Stimulated activated CD4-positive, alpha-beta T cell treated with anti-CD3 and anti-CD28 coated beads, Interleukin-4, amount 100 ng/mL, for 4 hours (primary cell): ENCODE measurements at regions not wholly inside any gene's neighbourhood (a gene's known extent, or its start where the extent isn't known, plus 50 kb on each side); places are given as distances from the start of the nearest gene placed in this dataset.

Experiments
- DNase-seq, 2 experiments: peaks; one replicate each; pipeline ENCODE4 v3.0.0-alpha.2; 2020

DNA sequence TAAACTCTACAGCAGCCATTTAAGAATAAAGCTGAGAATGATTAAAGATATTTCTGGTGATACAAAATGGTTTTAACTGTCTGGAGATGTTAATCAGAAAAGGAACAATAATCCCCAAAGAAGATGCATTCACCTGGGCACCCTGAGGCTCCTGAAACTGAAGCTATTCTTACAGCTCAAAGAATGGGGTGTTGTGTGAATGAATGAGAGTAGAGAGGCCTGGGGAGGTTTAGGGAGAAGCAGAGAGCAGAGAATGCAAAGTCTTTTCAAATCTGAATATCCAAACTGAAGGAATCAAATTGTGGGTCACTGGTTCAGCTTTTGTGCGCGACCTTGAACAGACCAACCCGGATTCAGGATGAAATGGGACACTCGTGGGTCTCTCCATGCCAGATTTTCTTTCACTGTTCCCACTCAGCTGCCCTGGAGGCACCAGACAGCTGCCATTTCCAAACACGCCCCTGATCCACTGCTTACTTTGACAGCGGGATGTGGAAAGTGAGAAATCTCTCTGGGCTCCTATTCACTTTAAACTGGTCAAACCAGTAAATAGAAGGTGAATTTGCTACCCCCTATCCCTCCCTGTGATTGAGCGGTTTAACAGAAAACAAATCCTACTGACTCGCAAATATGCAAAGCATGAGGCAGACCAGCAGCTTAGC, 485.5 kb upstream of the THBS1 start:
- no peak for DNase-seq

DNA sequence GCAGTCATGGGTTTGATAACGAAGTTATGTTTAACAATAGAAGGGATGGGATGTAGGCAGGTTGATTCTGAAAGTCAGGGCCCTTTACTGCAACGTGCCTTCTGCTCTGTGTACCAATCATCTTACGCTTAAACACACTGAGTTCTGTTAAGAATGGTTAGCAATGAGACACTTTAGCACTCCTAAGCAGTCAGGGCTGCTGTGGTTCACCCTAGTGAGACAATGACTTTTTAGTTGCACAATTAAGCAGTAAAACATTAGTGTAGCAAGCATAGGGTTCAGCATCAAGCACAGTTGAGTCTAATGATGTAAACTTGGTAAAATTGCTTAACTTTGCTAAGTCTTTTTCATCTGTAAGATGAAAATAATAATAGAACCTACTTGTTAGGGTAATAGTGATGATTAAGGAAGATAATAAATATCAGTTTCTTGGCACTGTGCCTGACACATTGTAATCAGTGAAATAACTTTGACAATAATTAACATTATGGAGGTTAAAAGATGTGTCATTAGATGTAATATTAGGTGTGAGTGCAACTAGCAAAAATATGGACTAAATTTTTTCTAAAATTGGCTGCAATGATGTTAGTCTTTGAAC, 484.2 kb upstream of the THBS1 start:
- no peak for DNase-seq

DNA sequence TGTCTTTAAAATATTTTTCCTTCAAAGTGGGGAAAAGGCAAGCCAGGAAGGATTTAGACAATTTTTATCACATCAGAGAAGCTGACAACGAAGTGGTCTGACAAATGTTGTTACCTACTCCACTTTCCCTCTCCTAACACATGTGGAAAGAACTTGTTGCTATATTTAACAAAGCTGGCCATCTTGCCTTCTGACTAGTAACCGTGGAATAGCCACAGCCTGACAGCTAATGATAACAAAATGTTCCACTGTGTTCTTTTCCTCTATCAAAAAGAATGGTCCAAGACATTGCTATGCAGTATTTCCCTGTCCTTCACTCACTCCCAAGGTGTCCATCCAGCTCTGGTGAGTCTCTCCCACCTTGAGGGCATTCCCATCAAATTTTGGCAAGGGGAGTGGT, 481.4 kb upstream of the THBS1 start:
- no peak for DNase-seq

DNA sequence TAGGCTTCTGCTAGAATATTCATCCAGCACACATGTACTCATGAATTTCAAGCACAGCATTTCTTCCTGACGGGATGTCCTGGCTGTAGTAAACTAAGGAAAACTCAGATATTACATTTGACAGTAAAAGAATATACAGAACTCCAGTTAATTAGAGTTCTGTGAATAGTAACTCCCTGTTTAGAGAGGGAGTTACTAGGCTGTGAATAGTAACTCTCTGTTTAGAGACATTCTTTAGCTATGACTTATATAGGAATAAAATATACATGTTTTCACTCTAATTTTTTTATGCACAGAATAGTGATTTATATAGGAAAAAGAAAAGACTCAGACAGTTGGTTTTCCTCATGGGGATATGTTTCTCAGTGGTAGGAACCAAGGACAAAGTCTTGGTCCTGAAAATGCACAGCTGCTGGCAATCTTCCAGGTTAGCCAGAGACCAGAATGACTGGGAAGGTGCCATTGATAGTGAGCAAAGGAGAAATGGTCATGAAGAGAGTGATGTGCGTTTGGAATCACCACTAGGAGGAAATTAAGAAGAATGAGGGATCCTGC, 480.7 kb upstream of the THBS1 start:
- no peak for DNase-seq

DNA sequence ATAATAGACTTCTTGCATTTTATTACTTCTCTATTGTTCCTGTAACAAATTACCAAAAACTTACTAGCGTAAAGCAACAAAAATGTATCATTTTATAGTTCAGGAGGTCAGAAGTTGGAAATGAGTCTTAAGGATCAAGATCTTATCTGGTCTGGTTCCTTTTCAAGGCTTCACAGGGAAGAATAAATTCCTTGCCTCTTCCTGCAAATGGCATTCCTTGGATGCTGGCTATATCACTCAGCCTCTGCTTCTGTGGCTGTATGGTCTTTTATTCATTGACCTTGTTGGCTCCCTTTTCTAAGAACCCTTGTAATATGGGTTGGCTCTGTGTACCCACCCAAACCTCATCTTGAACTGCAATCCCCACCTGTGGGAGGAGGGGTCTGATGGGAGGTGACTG, 478.4 kb upstream of the THBS1 start:
- no peak for DNase-seq

DNA sequence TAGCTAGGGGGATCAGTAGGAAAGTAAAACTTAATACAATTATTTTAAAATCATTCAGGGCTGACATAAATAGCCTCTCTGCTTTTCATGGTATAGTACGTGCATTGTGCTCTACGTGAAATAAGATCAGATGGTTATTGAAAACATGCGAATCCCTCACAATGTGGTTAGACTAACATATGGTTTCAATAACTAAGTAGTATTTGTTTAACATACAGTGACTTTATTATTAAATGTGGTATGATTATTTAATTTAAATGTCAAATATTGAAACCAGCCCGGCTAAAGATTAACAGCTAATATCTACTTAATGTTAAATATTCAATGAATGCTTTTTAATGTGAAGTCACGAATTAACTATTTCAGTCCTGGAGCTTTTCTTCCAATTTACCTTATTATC, 473.9 kb upstream of the THBS1 start:
- DNase-seq, result no peak

DNA sequence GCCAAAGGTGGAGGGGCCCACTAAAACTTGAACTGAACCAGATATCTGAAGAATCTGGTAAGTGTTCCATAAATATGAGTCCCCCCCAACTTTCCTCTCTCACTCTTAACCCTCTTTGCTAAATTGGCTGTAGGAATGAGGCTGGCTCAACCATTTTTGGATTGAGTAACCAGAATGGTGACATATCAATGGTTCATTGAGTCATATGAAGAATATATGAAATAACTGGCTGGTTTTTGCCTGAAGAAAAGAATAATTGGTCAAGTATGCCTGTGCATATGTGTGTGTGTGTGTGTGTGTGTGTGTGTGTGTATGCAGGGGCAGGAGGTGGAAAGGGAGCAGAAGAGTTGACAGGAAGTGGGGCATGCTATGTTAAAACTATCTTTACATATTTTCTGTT, 472.9 kb upstream of the THBS1 start:
- DNase-seq, result no peak

DNA sequence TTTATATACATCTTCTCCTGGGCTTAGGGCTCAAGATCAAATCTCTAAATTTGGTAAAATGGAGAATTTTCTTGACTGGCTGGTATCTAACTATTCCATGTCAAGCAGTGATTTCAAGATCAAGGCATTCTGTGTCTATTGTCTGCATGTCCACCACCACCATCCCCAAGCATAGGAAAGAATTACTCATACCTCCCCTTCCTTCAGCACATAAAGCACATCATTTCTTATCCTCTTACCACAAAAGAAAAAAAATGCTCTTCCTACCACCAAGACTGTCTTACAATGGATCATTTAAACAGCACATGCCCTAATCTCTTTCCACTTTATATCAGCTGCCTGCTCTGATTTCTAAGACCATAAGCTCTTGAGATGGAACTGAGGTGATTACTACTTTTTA, 470.5 kb upstream of the THBS1 start:
- DNase-seq, result no peak

DNA sequence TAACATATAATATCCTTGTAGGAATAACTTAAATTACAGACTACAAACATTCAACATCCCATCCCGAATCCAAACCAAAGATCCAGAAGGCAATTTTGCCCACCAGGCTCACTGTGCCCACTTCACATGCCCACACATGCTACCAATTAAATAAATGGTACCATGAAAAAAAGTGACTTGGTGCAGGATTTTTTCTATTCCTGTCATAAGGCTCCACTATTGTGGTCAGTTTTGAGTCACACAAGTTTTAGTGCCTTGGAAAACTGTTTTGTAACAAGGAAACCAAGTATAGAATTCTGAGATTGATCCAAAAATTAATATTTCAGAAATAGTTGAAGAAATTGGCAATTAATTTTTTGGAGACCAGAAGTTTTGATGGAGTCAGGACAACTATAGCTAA, 470.1 kb upstream of the THBS1 start:
- DNase-seq, result no peak

DNA sequence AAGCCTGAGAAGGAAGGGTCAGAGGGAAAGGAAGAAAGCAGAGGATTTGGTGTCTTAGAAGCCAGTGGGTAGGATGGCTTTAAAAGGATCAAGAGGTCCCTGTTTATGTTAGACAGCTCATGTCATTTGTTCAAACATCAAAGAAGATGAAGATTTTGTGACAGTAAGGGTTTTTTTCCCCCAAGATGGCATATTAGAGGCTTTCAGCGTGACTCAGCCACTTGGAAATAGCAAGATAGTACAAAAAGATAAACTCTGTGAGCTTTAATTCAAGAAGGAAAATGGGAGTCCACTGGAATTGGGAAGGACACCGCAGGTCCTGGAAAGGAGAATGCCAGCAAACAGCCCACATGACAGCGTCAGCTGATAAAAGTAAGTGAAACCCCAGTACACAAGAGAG, 467.1 kb upstream of the THBS1 start:
- DNase-seq, result no peak

DNA sequence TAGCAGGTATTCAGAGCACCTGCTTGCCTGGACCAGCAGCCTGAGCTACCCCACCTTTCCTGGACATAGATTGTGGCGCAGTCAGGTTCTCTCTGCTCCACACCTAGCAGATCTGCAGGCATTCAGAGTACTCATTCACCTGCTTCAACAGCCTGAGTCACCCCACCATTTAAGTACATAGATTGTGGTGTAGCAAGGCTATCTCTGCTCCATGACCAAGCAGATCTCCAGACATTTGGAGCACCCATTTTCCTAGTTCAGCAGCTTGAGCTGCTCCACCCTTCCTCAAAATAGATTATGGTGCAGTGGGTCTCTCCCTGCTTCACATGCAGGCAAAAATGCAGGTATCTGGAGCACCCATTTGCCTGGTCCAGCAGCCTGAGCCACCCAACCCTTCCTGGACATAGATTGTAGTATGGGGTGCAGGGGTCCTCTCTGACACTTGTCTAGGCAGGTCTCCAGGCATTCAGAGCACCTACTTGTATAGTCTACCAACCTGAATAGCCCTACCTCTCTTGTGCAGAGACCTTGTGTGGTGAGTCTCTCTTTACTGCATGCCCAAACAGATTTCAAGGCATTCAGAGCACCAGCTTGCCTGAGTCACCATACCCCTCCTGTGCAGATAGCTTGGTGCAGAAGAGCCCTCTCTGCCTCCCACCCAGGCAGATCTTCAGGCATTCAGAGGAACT, 466.0 kb upstream of the THBS1 start:
- no peak for DNase-seq

DNA sequence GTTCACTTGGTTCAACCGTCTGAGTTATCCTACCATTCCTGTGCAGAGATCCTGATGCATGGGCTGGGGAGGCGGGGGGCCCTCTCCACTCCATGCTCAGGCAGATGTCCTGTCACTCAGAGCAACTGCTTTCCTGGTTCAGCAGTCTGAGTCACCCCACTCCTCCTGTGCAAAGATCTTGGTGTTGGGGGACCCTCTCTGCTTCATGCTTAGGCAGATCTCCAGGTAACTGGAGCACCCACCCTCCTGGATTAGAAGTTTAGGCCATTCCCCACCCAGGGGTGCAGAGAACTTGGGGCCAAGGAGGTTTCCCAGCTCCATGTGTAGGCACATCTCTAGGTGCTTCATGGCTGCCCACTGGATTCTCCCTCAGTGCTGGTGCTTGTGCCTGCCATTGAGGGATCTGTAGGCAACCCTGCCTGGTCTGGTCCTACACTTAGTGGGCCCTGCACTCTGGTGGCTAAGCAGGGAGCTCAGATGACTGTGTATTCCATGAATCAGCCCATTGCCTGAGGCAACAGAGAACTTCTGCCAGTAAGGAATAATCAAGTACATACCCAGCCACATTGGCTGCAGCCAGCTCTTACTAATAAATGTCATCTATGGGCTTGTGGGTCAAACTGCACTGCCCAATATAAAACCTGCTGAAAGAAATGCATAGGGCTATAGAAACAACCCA, 465.4 kb upstream of the THBS1 start:
- DNase-seq, result no peak

DNA sequence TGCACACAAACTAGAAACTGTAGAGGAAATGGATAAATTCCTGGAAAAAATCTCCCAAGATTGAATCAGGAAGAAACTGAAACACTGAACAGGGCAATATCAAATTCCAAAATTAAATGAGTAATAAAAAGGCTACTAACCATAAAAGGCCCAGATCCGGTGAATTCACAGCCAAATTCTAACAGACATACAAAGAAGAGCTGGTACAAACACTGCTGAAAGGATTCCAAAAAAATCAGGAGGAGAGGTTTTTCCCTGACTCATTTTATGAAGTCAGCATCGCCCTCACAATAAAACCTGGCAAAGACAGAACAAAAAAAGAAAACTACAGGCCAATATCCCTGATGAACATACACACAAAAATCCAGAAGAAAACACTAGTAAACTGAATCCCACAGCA, 462.4 kb upstream of the THBS1 start:
- DNase-seq, result no peak

DNA sequence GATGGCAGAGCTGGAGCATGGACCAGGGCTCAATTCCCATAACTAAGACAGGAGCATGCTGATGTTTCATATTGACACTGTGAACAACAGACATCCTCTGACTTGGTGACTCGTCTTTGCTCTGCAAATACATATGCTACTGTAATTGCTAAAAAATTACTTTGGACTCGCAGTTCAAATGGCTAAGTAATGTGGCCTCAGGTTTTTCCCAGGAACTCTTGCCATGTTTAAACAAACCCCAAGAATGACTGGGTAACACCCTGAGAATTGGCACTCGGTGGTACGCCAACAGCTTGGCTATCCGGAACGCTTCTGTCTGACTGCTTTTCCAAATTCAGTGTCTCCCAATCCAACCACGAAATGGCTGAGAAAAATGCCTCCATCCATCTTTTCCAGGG, 456.7 kb upstream of the THBS1 start:
- DNase-seq, result no peak

DNA sequence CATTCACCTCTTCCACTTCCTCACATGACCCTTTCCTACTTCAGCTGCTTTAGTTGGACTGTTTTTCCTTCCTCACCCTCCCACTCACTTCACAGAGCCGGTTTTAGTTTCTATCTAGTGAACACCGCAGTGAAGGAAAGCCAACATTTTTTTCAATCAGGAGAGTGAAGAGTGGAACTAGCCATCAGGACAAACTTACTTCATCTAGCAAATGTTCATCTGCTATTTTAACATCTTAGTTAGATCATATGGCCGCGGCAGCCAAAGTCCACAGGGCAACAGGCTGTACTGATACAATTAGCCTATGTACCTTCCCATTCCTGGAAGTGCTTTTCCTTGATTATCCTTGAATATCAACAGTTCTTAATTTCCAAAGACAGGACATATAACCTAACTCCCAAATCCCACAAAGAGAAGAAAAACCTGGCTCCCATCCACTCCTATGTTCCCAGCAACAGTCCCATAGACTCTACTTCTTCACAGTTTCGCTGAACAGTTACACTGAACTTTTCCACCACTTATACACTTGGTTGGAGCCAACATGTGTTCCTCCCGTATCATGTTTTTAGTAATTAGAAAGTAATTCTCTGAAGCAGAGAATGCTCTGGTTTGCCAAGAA, 456.2 kb upstream of the THBS1 start:
- no peak for DNase-seq

DNA sequence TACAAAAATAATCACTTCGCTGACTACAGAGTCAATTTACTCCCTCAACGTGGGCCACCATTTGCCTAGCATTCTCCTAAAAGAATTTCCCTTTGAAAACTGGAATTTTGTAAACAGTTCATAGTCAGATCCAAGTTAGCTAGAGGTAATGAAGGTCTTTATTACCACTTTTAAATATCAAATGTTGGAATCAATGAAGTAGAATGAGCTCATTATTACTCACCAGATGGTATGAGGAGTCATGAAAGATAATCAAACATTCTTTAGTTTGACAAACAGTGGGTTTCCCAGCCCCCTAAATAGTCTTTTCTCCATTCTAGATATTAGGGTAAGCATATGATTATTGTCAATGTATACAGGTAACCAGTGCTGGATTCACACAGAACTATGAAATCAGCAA, 455.7 kb upstream of the THBS1 start:
- DNase-seq, result no peak

DNA sequence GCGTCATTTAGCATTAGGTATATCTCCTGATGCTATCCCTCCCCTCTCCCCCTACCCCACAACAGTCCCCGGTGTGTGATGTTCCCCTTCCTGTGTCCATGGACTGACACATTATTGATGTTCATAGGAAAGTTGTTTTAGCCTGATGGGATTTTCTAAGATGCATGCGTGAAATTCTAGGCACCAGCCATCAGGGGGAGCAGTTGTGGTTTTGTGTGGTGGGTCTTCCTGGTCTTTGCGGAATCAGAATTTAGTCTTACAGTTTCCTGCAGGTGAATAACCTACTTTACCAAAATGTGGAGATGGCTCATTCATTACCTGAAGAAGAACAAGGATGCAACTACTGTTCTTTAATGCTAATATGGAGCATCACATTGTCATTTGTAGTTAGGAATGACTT, 455.0 kb upstream of the THBS1 start:
- DNase-seq, result no peak

DNA sequence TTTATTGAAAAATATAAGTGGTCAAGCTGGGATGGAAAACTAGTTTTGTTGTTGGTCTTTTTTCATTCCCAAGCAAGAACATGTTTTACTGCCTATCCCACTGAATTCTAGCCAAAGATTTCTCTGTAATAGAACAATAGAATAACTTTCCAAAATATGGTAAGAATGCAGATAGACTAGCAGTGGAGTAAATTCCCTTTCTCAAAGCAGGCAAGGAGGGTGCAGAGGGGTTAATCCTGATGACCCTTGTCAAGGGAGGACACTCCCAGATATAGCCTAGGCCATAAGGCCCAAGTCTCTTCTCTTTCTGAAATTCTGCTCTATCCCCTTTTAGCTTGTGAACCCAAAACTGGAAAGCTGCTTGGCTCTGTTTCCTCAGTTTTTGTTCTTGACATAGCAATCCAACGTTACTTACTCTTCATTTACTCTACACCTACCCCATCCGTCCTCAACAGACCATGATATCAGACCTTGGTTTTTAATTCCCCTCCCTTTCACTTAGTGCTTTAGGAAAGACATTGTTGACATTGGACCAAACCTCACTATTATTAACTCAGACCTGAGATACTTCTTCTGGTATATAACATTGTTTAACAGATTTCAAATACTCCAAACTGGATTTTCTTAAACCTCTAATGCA, 453.6 kb upstream of the THBS1 start:
- DNase-seq, result no peak

DNA sequence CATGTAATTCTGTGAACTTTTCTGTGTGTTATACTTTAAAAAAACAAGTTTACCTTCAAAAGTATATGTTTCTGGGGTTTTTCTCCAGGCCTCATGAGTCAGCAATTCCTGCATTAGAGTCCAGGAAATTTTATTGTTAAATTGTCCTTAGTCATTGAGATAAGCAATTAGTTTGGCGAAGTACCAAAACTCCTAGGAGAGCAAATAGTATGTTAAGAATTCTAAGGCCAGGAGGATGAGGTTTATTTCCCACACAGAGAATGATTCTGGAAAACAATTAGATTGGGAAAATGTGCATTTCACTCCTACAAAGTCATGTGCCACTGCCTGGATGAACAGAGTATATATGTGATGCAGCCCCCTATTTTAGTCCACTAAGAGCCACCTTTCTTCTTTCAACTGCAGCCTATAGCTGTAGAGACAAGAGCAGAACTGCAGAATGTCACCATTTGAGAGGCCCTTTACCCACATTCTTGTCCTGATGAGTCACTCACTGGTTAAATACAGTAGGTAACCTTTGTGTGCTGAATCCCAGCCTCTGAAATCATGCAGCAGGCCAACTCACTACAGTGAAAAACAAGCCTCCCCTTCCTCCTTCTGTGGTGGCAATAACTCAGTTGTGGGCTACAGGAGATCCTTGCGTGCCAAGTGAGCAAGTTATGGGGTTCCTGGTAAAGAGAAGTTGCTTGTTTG, 452.8 kb upstream of the THBS1 start:
- DNase-seq, result no peak

DNA sequence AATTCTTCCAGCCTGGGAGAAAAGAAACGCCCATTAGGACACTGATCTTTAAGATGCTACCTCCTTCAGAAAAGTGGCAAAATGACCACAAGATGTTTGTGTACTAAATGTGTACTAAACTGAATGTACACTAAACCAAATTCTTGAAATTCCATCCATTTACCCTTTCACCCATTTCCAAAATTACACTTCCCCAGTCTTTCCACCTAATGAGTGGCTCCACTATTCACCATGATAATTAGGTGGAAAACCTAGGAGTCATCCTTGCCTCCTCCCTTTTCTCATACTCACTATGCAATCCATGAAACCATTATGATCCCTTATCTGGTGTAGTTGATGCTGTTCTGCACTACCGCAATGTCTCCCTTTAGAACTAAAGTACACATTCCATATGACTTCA, 452.1 kb upstream of the THBS1 start:
- no peak for DNase-seq

DNA sequence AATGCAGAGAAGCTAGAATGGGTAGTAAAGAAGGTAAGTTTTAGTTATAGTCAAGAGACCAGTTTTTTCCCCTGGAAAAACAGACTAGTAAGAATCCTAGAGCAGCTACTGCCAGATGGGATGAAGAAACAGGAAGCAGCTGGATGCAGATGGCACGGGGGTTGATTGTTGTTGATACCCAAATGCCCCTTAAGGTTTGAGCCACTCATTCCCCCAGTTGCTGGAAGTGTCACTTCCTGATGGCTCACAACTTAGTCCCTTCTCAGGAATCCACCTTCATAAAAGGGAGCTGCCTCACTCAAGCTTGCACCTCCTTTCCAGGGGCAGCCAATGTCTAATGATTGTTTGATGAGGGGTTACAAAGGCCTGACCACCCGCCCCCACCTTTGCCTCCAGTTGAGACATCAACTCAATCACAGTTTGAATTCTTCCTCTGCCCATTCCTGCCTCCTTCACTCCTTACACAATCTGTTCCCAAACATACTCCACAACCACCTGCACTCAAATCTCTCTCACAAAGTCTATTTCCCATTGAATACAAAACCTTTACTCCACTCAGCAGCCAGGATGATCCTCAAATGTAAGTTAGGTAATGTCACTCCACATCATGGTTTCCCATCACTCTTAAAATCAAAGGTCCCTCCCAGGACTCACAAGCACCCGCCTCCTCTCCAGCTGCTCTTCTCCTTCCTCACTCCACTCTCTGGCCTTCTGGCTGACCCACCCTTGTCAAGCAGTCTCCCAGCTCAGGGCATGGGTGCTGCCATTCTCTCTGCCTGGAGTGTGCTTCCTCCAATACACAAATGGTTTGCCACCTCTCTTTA, 450.1 kb upstream of the THBS1 start:
- no peak for DNase-seq
